ENCODE measurements at regions not wholly inside any gene's neighbourhood (a gene's known extent, or its start where the extent isn't known, plus 50 kb on each side); places are given as distances from the start of the nearest gene placed in this dataset.

- H3K4me1 Mint-ChIP-seq (ENCODE audit: low read depth) = no peaks in the 10 kb centered on the region
Measured at GRCh38 chr10:28838908-28839307, 161.6 kb downstream of the BAMBI start.

GRCh38 chr10:28839600-28840007, 162.3 kb downstream of the BAMBI start:
- Mint-ChIP-seq H3K4me3 (no peak overlapping the region), H3K27me3 (ENCODE audit: insufficient read depth) (peaks cover 5% of the 10 kb centered on the region), H3K4me1 (ENCODE audit: low read depth) (no peaks in the 10 kb centered on the region), H3K36me3 (ENCODE audit: low read depth) (no peaks in the 10 kb centered on the region), H3K27ac (no peak overlapping the region), H3K9me3 (no peaks in the 10 kb centered on the region)
- intact Hi-C loops (cut with micrococcal nuclease) = no loop called here
- no peak for DNase-seq (ENCODE audit: low spot score)

More at GRCh38 chr10:28838908-28839307, 161.6 kb downstream of the BAMBI start:
- Mint-ChIP-seq H3K9me3 (no peaks in the 10 kb centered on the region), H3K4me3 (no peak overlapping the region), H3K27me3 (ENCODE audit: insufficient read depth) (peaks cover 5% of the 10 kb centered on the region), H3K36me3 (ENCODE audit: low read depth) (no peaks in the 10 kb centered on the region), H3K27ac (no peak overlapping the region)
- intact Hi-C loops (cut with micrococcal nuclease) = no loop called here
- DNase-seq (ENCODE audit: low spot score) = no peak

GRCh38 chr10:28840202-28840601, 162.9 kb downstream of the BAMBI start:
- Mint-ChIP-seq H3K4me3 (no peak overlapping the region), H3K9me3 (no peaks in the 10 kb centered on the region), H3K27ac (no peak overlapping the region), H3K27me3 (ENCODE audit: insufficient read depth) (peaks cover 5% of the 10 kb centered on the region), H3K4me1 (ENCODE audit: low read depth) (no peaks in the 10 kb centered on the region), H3K36me3 (ENCODE audit: low read depth) (no peaks in the 10 kb centered on the region)
- intact Hi-C loops (cut with micrococcal nuclease) = no loop called here
- DNase-seq (ENCODE audit: low spot score) = no peak

GRCh38 chr10:28840971-28841370, 163.7 kb downstream of the BAMBI start:
- no peak overlapping the region for H3K4me3 Mint-ChIP-seq
- no peaks in the 10 kb centered on the region for H3K9me3 Mint-ChIP-seq
- intact Hi-C loops (cut with micrococcal nuclease) = no loop called here
- H3K36me3 Mint-ChIP-seq (ENCODE audit: low read depth) = no peaks in the 10 kb centered on the region
- H3K27ac Mint-ChIP-seq = no peak overlapping the region
- H3K4me1 Mint-ChIP-seq (ENCODE audit: low read depth) = no peaks in the 10 kb centered on the region
- H3K27me3 Mint-ChIP-seq (ENCODE audit: insufficient read depth) = peaks cover 5% of the 10 kb centered on the region
- no peak for DNase-seq (ENCODE audit: low spot score)

GRCh38 chr10:28841625-28842024, 164.3 kb downstream of the BAMBI start:
- no peak for DNase-seq (ENCODE audit: low spot score)
- H3K27me3 Mint-ChIP-seq (ENCODE audit: insufficient read depth) = peaks cover 5% of the 10 kb centered on the region
- H3K27ac Mint-ChIP-seq = no peak overlapping the region
- H3K36me3 Mint-ChIP-seq (ENCODE audit: low read depth) = no peaks in the 10 kb centered on the region
- intact Hi-C loops (cut with micrococcal nuclease) = no loop called here
- H3K9me3 Mint-ChIP-seq = no peaks in the 10 kb centered on the region
- H3K4me1 Mint-ChIP-seq (ENCODE audit: low read depth) = no peaks in the 10 kb centered on the region
- H3K4me3 Mint-ChIP-seq = no peak overlapping the region

- no peak overlapping the region for H3K27ac Mint-ChIP-seq
- H3K4me3 Mint-ChIP-seq = no peak overlapping the region
- DNase-seq (ENCODE audit: low spot score) = no peak
- no peaks in the 10 kb centered on the region for H3K9me3 Mint-ChIP-seq
- no peaks in the 10 kb centered on the region for H3K36me3 Mint-ChIP-seq (ENCODE audit: low read depth)
- intact Hi-C loops (cut with micrococcal nuclease) = no loop called here
- peaks cover 5% of the 10 kb centered on the region for H3K27me3 Mint-ChIP-seq (ENCODE audit: insufficient read depth)
- H3K4me1 Mint-ChIP-seq (ENCODE audit: low read depth) = no peaks in the 10 kb centered on the region
Measured at GRCh38 chr10:28842321-28842720, 165.0 kb downstream of the BAMBI start.

- H3K4me1 Mint-ChIP-seq (ENCODE audit: low read depth) = no peaks in the 10 kb centered on the region
- peaks cover 2% of the 10 kb centered on the region for H3K27me3 Mint-ChIP-seq (ENCODE audit: insufficient read depth)
- H3K9me3 Mint-ChIP-seq = no peaks in the 10 kb centered on the region
- H3K27ac Mint-ChIP-seq = no peak overlapping the region
- intact Hi-C loops (cut with micrococcal nuclease) = no loop called here
- no peak for DNase-seq (ENCODE audit: low spot score)
- H3K4me3 Mint-ChIP-seq = no peak overlapping the region
- H3K36me3 Mint-ChIP-seq (ENCODE audit: low read depth) = no peaks in the 10 kb centered on the region
Measured at GRCh38 chr10:28845009-28845682, 167.8 kb downstream of the BAMBI start.

GRCh38 chr10:28849309-28849708, 172.0 kb downstream of the BAMBI start:
- Mint-ChIP-seq H3K4me1 (ENCODE audit: low read depth) (no peaks in the 10 kb centered on the region), H3K27ac (no peak overlapping the region), H3K27me3 (ENCODE audit: insufficient read depth) (no peaks in the 10 kb centered on the region), H3K36me3 (ENCODE audit: low read depth) (no peaks in the 10 kb centered on the region), H3K9me3 (no peaks in the 10 kb centered on the region), H3K4me3 (no peak overlapping the region)
- no peak for DNase-seq (ENCODE audit: low spot score)
- intact Hi-C loops (cut with micrococcal nuclease) = no loop called here

- H3K27ac Mint-ChIP-seq = no peak overlapping the region
- H3K4me1 Mint-ChIP-seq (ENCODE audit: low read depth) = no peaks in the 10 kb centered on the region
- no peaks in the 10 kb centered on the region for H3K27me3 Mint-ChIP-seq (ENCODE audit: insufficient read depth)
- DNase-seq (ENCODE audit: low spot score) = no peak
- intact Hi-C loops (cut with micrococcal nuclease) = no loop called here
- no peak overlapping the region for H3K4me3 Mint-ChIP-seq
- no peaks in the 10 kb centered on the region for H3K36me3 Mint-ChIP-seq (ENCODE audit: low read depth)
- H3K9me3 Mint-ChIP-seq = no peaks in the 10 kb centered on the region
Measured at GRCh38 chr10:28849821-28850220, 172.5 kb downstream of the BAMBI start.

- intact Hi-C loops (cut with micrococcal nuclease) = no loop called here
- Mint-ChIP-seq H3K36me3 (ENCODE audit: low read depth) (no peaks in the 10 kb centered on the region), H3K9me3 (no peaks in the 10 kb centered on the region), H3K27ac (no peak overlapping the region), H3K4me3 (no peak overlapping the region), H3K27me3 (ENCODE audit: insufficient read depth) (no peaks in the 10 kb centered on the region), H3K4me1 (ENCODE audit: low read depth) (no peaks in the 10 kb centered on the region)
- DNase-seq (ENCODE audit: low spot score) = no peak
Measured at GRCh38 chr10:28850784-28851183, 173.5 kb downstream of the BAMBI start.

- Mint-ChIP-seq H3K36me3 (ENCODE audit: low read depth) (no peaks in the 10 kb centered on the region), H3K4me3 (no peak overlapping the region), H3K27me3 (ENCODE audit: insufficient read depth) (peaks cover 2% of the 10 kb centered on the region), H3K27ac (no peak overlapping the region), H3K4me1 (ENCODE audit: low read depth) (no peaks in the 10 kb centered on the region), H3K9me3 (no peaks in the 10 kb centered on the region)
- DNase-seq (ENCODE audit: low spot score) = no peak
- intact Hi-C loops (cut with micrococcal nuclease) = no loop called here
Measured at GRCh38 chr10:28853195-28853594, 175.9 kb downstream of the BAMBI start.

- Mint-ChIP-seq H3K4me3 (no peak overlapping the region), H3K27ac (no peak overlapping the region), H3K4me1 (ENCODE audit: low read depth) (no peaks in the 10 kb centered on the region), H3K27me3 (ENCODE audit: insufficient read depth) (peaks cover 2% of the 10 kb centered on the region), H3K36me3 (ENCODE audit: low read depth) (no peaks in the 10 kb centered on the region), H3K9me3 (peaks cover 5% of the 10 kb centered on the region)
- DNase-seq (ENCODE audit: low spot score) = no peak
- intact Hi-C loops (cut with micrococcal nuclease) = no loop called here
Measured at GRCh38 chr10:28857164-28857563, 179.8 kb downstream of the BAMBI start.

- no peak for DNase-seq (ENCODE audit: low spot score)
- H3K4me3 Mint-ChIP-seq = no peak overlapping the region
- intact Hi-C loops (cut with micrococcal nuclease) = no loop called here
Measured at GRCh38 chr10:28858646-28859045, 181.3 kb downstream of the BAMBI start.

GRCh38 chr10:28859791-28860190, 182.5 kb downstream of the BAMBI start:
- DNase-seq (ENCODE audit: low spot score) = no peak
- intact Hi-C loops (cut with micrococcal nuclease) = no loop called here
- H3K9me3 Mint-ChIP-seq = peaks cover 5% of the 10 kb centered on the region
- H3K27ac Mint-ChIP-seq = no peak overlapping the region
- no peaks in the 10 kb centered on the region for H3K36me3 Mint-ChIP-seq (ENCODE audit: low read depth)
- H3K4me1 Mint-ChIP-seq (ENCODE audit: low read depth) = no peaks in the 10 kb centered on the region
- peaks cover 2% of the 10 kb centered on the region for H3K27me3 Mint-ChIP-seq (ENCODE audit: insufficient read depth)
- H3K4me3 Mint-ChIP-seq = no peak overlapping the region

More at GRCh38 chr10:28858646-28859045, 181.3 kb downstream of the BAMBI start:
- H3K27ac Mint-ChIP-seq = no peak overlapping the region
- no peaks in the 10 kb centered on the region for H3K4me1 Mint-ChIP-seq (ENCODE audit: low read depth)
- H3K9me3 Mint-ChIP-seq = peaks cover 5% of the 10 kb centered on the region
- peaks cover 2% of the 10 kb centered on the region for H3K27me3 Mint-ChIP-seq (ENCODE audit: insufficient read depth)
- H3K36me3 Mint-ChIP-seq (ENCODE audit: low read depth) = no peaks in the 10 kb centered on the region

Measured in activated T-helper 1 cell treated with anti-CD3 and anti-CD28 coated beads, Interleukin-12 subunit alpha, Interleukin-12 subunit beta, Interleukin-2, Interleukin-4 antibody, amounts not matched to agents 30 ng/mL and 10 ng/mL and 1 ng/mL, durations not matched to agents 14 hours and 24 hours and 36 hours (primary cell).